MM.1S (cell line): ENCODE measurements at regions not wholly inside any gene's neighbourhood (a gene's known extent, or its start where the extent isn't known, plus 50 kb on each side); places are given as distances from the start of the nearest gene placed in this dataset.

Experiments used
- EZH2phosphoT487 ChIP-seq: fragments of 300-600 bp; sonication (generic); IDR thresholded peaks from 2 replicates; pipeline ENCODE4 v1.6.1; 2018; ENCODE audit warnings: antibody characterized with exemption, low read length
- TF ChIP-seq, protein P1 (sequence below): fragments of 300-600 bp; sonication (generic); IDR thresholded peaks from 2 replicates; pipeline ENCODE4 v1.5.1; 2016; ENCODE audit warnings: antibody characterized with exemption, low read length, mixed read lengths

DNA sequence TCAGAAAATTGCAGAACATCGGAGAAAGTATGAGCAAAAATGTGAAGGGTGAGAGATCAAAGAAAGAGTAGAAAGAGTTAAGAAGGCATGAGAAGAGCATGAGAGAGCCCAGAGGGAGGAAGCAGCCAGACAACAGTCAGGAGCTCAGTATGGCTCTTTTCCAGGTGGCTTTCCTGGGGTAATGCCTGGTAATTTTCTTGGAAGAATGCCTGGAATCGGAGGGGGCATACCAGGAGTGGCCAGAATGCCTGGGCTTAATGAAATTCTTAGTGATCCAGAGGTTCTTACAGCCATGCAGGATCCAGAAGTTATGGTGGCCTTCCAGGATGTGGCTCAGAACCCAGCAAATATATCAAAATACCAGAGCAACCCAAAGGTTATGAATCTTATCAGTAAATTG, 271.8 kb upstream of the TFPI start:
- TF ChIP-seq, protein P1, sequence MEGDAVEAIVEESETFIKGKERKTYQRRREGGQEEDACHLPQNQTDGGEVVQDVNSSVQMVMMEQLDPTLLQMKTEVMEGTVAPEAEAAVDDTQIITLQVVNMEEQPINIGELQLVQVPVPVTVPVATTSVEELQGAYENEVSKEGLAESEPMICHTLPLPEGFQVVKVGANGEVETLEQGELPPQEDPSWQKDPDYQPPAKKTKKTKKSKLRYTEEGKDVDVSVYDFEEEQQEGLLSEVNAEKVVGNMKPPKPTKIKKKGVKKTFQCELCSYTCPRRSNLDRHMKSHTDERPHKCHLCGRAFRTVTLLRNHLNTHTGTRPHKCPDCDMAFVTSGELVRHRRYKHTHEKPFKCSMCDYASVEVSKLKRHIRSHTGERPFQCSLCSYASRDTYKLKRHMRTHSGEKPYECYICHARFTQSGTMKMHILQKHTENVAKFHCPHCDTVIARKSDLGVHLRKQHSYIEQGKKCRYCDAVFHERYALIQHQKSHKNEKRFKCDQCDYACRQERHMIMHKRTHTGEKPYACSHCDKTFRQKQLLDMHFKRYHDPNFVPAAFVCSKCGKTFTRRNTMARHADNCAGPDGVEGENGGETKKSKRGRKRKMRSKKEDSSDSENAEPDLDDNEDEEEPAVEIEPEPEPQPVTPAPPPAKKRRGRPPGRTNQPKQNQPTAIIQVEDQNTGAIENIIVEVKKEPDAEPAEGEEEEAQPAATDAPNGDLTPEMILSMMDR: no peak
- TF ChIP-seq EZH2phosphoT487: no peak
